GM21723 (cell line): ENCODE measurements at regions not wholly inside any gene's neighbourhood (a gene's known extent, or its start where the extent isn't known, plus 50 kb on each side); places are given as distances from the start of the nearest gene placed in this dataset.
"Not testable (repeated sequence)": the region's sequence is repeated elsewhere in the genome, so short reads cannot be mapped to it uniquely, and the experiment has no call there.

Experiments
- ATAC-seq: cut with Tn5 transposase; IDR thresholded peaks from one replicate; pipeline ENCODE4 v1.9.1; 2021; ENCODE audit warnings: mild to moderate bottlenecking, moderate library complexity; ENCODE audit not compliant: unreplicated experiment

DNA sequence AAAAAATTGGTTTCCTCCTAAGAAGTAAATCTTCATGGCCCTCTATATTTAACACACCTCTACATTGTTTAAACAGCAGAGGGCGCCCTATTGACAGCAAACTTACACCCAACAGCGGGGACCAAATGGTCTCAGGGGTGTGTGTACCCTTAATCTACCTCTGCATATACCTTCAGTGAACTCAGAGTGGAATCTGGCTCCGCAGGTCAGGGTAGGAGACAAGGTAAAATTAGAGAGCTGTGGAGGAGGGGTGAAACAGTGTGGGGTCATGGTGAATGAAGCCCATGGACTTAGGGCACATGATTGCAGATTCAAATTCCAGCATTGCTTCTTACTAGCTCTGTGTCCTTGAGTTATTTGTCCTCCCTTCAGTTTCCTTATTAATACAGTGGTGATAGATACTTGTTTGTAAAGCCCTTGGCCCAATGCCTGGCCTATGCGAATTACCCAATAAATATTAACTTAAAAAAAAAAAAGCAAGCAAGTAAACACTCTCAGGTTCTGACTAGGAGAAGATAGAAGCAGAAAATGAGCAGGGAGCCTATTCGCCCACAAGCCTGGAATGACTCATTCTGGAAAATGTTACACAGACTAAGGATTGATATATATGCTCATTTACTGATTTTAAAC is 122.9 kb downstream of the CAVIN4 start:
- ATAC-seq, result peak; percentile 68

DNA sequence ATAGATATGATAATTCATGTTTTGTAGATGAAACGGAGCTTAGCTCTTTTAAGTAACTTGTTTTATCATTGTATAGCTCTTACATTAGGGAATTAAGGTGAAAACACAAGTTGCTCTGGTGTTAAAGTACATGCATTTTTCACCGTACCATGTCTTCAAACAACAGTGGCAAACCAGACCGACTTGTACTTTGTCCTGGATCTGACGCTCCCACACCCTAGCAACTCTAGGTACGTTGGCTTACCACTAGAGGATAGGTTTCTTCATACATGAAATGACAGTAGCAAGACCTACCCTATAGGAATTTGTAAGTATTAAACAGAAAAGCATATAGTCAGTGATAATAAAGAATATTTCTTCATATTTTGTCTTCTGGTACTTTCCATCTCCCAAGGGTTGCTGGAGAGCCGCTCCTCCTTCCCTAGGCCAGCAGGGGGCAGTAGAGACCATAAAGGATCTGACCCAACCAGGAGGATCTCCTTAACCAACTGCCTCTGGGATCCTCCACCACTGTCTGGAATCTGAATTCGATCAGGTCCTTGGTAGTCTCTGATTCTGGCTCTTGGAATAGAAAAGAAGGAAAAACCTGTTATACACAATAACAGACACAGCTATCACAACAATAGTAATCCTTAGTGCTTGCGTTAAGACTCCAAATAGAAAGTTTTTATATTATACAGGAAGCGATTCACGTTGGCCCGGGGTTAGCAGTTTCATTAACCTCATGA is 136.7 kb downstream of the CAVIN4 start:
- ATAC-seq, result peak; percentile 82

GRCh38 chr9:100715100-100715380 is 137.2 kb downstream of the CAVIN4 start:
- no peak for ATAC-seq

DNA sequence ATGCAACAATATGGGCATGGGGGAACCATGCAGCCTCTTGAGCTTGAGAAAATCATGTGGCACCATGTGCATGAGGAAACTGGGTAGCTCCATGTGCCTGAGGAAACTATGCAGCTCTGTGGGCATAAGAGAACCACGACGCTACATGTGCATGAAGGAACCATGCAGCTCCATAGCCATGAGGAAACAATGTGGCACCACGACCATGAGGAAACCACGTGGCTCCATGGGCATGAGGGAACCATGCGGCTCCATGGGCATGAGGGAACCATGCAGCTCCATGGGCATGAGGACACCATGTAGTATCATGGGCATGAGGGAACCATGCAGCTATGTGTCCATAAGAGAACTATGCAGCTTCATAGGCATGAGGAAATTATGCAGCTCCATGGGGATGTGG is 140.8 kb downstream of the CAVIN4 start:
- no peak for ATAC-seq

DNA sequence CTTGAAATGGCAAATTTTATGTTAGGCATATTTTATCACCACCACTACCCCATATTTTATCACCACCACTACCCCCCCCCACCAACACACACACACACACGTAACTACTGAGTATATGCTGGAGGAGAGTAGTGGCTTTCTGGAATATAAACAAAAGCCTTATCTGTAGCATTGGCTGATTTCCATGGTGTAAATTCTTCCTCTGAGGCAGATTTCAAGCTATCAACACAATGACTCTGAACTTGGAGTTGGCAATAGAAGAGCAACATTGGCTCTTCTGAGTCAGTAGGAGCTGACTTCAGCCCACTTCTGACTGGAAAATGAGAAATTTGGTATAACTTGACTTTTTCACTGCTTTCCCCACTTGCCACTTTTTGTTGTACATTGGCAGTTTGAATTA is 143.0 kb downstream of the CAVIN4 start:
- ATAC-seq, result no peak

- ATAC-seq, result no peak
Measured at GRCh38 chr9:100724886-100725285, 147.0 kb downstream of the CAVIN4 start.

DNA sequence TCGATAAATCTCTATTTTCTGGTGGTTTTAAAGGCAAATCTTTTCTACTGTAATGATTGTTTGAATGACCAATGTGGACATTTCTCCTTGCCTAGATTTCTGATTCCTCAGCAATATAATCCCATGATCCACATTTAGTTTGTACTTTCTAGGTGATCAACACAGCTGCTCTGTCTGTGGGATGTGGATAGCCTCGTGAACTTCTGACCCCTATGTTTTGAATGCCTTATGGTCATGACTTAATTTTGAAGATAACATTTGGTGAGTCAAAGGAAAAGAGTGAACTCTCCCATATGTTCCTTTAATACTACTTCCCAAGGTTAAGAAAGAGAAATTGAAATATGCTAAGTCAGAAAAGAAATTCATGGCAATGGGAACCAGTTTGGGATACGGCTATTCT is 147.5 kb downstream of the CAVIN4 start:
- no peak for ATAC-seq

DNA sequence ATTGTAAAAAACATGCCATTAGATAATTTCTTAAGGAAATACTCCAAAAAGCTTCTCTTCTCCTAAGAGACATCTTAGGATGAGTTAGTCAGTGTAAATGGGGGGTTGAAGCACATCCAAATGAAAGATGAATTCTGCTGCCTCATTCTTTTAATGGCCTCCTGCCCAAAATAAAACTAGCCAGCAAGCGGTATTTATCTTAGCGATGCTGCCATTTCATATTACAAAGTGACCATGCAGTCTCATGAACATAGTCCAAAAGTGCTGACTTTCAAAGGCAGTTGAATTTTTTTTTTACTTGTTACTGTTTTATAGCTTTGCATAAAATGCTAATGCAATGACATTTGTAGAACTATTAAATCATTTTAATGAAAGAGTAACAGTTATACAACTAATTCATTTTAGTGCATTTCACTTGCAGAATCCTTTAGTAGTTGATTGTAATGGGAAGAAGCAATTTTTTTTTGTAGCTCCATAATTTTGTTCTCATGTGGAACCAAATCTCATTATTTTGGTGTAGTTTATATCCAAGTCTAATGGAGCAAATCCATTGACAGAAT is 151.5 kb downstream of the CAVIN4 start:
- ATAC-seq, result no peak

DNA sequence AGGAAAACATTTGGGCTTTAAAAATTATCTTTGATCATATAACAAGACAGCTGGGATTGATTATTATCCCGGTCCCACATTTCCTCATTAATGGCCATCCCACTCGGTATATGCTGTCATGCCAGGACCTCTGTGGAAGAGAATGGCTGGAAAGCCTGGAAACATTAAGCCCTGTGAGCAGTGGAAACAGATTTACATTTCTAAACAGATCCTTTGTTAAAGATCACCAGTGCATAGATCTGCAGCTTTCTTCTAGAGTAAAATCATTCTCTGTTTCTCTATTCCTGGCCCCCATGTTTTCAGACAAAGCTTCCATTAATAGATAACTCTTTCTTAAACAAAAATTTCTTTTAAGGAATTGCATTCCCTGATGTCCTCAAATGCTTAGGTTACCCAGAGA is 152.2 kb downstream of the CAVIN4 start:
- no peak for ATAC-seq

DNA sequence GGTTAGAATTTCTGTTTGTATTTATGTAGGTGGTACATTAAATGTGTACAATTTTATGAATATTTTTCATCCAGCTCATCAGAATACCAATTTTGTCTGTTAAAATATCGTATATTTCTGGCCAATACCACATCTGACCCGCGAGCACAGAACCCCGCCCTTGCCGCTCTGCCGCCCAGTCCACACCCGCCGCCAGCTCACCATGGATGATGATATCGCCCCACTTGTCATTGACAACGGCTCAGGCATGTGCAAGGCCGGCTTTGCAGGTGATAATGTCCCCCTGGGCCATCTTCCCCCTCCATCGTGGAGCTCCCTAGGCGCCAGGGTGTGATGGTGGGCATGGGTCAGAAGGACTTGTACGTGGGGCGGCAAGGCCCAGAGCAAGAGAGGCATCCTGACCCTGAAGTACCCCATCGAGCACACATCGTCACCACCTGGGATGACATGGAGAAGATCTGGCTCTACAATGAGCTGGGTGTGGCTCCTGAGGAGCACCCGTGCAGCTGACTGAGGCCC is 153.2 kb downstream of the CAVIN4 start:
- no peak for ATAC-seq

DNA sequence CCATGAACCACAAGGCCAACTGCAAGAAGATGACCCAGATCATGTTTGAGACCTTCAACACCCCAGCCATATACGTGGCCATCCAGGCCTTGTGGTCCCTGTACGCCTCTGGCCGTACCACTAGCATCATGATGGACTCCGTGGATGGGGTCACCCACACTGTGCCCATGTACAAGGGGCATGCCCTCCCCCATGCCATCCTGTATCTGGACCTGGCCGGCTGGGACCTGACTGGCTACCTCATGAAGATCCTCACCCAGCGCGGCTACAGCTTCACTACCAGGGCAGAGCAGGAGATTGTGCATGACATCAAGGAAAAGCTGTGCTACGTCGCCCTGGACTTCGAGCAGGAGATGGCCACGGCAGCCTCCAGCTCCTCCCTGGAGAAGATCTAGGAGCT is 153.7 kb downstream of the CAVIN4 start:
- no peak for ATAC-seq

- ATAC-seq, result no peak
Measured at GRCh38 chr9:100739208-100739607, 161.3 kb downstream of the CAVIN4 start.

DNA sequence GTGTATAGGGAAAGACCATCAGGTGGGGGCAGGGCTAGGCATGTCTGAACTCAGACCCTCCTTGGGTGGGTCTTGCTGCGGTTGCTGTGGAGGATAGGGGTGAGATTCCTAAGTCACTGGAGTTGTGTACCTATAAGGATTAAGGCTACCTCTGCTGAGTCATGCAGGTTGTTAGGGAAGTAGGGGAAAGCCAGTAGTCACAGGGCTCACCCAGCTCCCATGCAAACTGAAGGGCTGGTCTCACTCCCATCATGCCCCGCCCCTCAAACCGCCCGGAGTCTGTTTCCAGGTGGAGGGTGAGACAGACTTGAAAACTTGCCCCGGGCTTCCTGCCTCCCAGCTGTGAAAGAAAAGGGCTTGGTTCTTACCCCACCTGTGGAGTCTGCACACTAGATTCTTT is 161.8 kb downstream of the CAVIN4 start:
- no peak for ATAC-seq

GRCh38 chr9:100748930-100749329 is 171.1 kb downstream of the CAVIN4 start:
- ATAC-seq, result not testable (repeated sequence)

DNA sequence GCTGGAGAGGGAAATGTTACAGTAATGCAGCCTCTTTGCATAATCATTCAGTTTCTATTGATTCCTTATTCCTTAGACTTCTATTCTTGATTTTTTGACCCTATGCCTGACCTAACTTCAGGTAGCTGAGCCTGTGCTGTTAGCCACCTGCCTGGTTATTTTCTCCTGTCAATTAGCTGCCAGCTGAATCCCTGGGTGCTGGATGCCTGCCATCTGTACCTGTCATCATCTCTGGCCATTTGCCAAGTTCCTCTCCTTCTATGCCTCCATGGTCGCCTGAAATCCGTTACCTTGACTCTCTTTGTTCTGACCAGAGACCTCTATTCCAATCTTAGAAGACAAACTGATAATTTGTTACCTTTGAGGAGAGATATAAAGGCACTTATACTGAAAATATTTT is 178.3 kb downstream of the CAVIN4 start:
- ATAC-seq, result no peak

DNA sequence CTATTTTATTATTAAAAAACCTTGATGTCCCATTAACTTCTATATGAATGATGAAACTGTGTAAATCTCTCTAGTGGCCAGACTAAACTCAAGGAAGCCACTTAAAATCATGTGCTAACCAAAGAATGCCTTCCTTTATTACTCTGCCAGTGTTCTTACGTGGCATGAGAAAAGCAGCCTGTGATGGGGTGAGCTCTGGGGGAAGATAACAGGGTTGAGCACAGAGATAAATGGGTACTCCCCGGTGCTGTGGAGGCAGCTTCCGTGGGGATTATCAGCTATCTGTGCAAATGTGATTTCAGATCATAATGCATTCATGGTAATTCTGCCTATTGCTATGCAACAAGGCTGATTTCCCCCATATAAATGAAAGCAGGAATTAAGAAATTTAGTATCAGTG is 181.3 kb downstream of the CAVIN4 start:
- no peak for ATAC-seq

DNA sequence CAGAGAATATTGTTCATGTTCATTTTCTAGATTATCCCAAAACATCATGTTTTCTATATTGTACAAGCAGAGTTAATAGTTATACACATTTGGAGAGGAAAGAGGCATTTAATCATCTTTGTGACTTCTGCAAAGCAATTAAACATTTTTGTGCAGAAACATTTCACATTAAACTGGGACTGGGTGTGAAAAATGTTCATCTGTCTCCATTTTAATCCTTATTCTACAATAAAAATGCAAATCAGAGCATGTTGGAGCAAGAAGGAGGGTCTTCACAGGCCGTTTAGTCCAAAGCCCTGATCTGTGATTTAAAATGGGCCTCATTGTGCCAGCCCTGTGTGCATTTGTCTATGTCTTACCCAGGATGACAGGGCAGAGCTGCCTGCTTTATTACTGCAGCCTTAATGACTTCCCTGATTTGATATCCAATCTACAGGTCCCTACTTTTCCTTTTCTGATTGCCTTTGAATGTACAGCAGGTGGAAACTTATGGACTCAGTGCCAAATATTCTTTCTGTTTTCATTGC is 183.5 kb downstream of the CAVIN4 start:
- no peak for ATAC-seq

- ATAC-seq, result no peak
Measured at GRCh38 chr9:100774326-100774725, 196.4 kb downstream of the CAVIN4 start.

- ATAC-seq, result no peak
Measured at GRCh38 chr9:100774962-100775361, 197.1 kb downstream of the CAVIN4 start.

DNA sequence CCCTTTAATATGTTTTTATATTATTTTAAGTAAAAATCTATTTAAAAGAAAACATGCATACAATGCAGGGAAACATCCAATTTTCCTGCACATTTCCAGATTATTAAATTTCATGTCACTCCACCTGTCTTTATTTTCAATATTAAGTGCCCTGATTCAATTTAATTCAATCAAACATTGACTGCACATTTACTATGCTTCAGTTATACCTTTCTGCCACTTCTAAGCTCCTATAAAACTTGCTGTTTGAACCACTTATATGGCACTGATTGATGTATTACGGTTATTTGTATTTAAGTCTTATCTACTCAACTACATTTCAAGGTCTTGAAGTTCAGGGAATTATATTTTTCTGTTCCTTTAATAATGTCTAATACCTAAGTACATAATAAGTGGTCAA is 198.0 kb downstream of the CAVIN4 start:
- no peak for ATAC-seq

- no peak for ATAC-seq
Measured at GRCh38 chr9:100784755-100785154, 206.9 kb downstream of the CAVIN4 start.

DNA sequence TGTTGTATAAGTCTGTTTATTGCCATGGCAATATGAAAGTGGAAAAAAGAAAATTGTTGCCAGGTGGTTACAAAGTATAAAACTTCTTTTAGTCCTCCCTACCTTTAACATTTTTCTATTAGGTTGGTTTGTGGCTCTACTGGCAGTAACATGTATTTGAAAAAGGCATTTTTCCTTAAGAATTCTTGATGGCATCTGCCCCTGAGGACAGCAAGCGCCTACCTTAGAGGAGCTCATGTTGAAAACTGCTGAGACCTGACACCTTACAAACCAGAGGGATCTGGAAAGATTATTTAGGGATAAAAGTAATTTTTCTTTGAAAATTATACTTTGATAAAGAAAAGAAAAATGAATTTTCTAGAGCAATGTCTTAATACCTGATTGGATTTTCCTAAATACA is 208.1 kb downstream of the CAVIN4 start:
- no peak for ATAC-seq
